Neuronal stem cell (in vitro differentiated cells): ENCODE measurements at regions not wholly inside any gene's neighbourhood (a gene's known extent, or its start where the extent isn't known, plus 50 kb on each side); places are given as distances from the start of the nearest gene placed in this dataset.

Experiments
- DNase-seq: peaks from one replicate; pipeline ENCODE4 v3.0.0-alpha.2; 2013; ENCODE audit warnings: low spot score
- H2AFZ ChIP-seq: one replicate; pipeline ENCODE4 v1.6.1; 2013; ENCODE audit warnings: mild to moderate bottlenecking, low read length, inconsistent platforms
- H2AK5ac ChIP-seq: 2 replicates; pipeline ENCODE4 v1.6.1; 2013; ENCODE audit warnings: low read depth, mild to moderate bottlenecking, inconsistent platforms, low read length, moderate library complexity, mixed read lengths
- H2BK120ac ChIP-seq: 2 replicates; pipeline ENCODE4 v1.6.1; 2013; ENCODE audit warnings: low read depth, mild to moderate bottlenecking, inconsistent platforms, low read length, moderate library complexity, mixed read lengths
- H2BK12ac ChIP-seq: one replicate; pipeline ENCODE4 v1.6.1; 2013; ENCODE audit warnings: low read length, inconsistent platforms
- H2BK15ac ChIP-seq: 2 replicates; pipeline ENCODE4 v1.6.1; 2013; ENCODE audit warnings: mild to moderate bottlenecking, low read length, inconsistent platforms, mixed read lengths
- H2BK5ac ChIP-seq: one replicate; pipeline ENCODE4 v1.6.1; 2013; ENCODE audit warnings: inconsistent platforms, mild to moderate bottlenecking, low read length, moderate library complexity
- H3K14ac ChIP-seq: one replicate; pipeline ENCODE4 v1.6.1; 2013; ENCODE audit warnings: low read length, inconsistent platforms
- H3K18ac ChIP-seq: 2 replicates; pipeline ENCODE4 v1.6.1; 2013; ENCODE audit warnings: low read length, inconsistent platforms
- H3K23ac ChIP-seq: 2 replicates; pipeline ENCODE4 v1.6.1; 2013; ENCODE audit warnings: low read depth, mild to moderate bottlenecking, mixed read lengths, low read length, inconsistent platforms; ENCODE audit not compliant: poor library complexity
- H3K27ac ChIP-seq: replicated peaks from 3 replicates; pipeline ENCODE4 v1.5.1; 2013; ENCODE audit warnings: low read length, inconsistent platforms
- H3K27me3 ChIP-seq, 3 experiments: 2 replicates each; pipeline ENCODE4 v1.6.1; 2013; ENCODE audit warnings: low read length in 3 of 3, mild to moderate bottlenecking in 2 of 3, inconsistent platforms in 1 of 3, low read depth in 1 of 3, mixed read lengths in 1 of 3, moderate library complexity in 1 of 3; ENCODE audit not compliant: control insufficient read depth in 3 of 3, insufficient read depth in 3 of 3
- H3K36me3 ChIP-seq, 2 donors: replicated peaks in 1 of 2; 2 replicates each; pipeline ENCODE4 v1.6.1; 2013; ENCODE audit warnings: low read length in 2 of 2; ENCODE audit not compliant: control insufficient read depth in 2 of 2, insufficient read depth in 2 of 2
- H3K4ac ChIP-seq: 2 replicates; pipeline ENCODE4 v1.6.1; 2013; ENCODE audit warnings: inconsistent platforms, mild to moderate bottlenecking, low read length, moderate library complexity
- H3K4me1 ChIP-seq, 2 donors: 1 replicate in 1 of 2; 2 replicates in 1 of 2; pipeline ENCODE4 v1.6.1; 2013; ENCODE audit warnings: low read length in 2 of 2, low read depth in 1 of 2; ENCODE audit not compliant: control insufficient read depth in 2 of 2, insufficient read depth in 1 of 2
- H3K4me2 ChIP-seq: one replicate; pipeline ENCODE4 v1.6.1; 2013; ENCODE audit warnings: mild to moderate bottlenecking, low read length, inconsistent platforms; ENCODE audit not compliant: insufficient read depth, poor library complexity, severe bottlenecking
- H3K4me3 ChIP-seq, 2 donors: 2 replicates each; pipeline ENCODE4 v1.5.1; 2013; ENCODE audit warnings: low read length in 2 of 2, mild to moderate bottlenecking in 2 of 2, inconsistent platforms in 1 of 2, moderate library complexity in 1 of 2
- H3K79me1 ChIP-seq: one replicate; pipeline ENCODE4 v1.6.1; 2013; ENCODE audit warnings: low read depth, mild to moderate bottlenecking, inconsistent platforms, low read length, moderate library complexity
- H3K9ac ChIP-seq: one replicate; pipeline ENCODE4 v1.6.1; 2013; ENCODE audit warnings: mild to moderate bottlenecking, low read depth, low read length, inconsistent platforms; ENCODE audit not compliant: poor library complexity
- H3K9me3 ChIP-seq, 2 donors: replicated peaks in 1 of 2; 2 replicates each; pipeline versions ENCODE3 to v1.6.1; 2013; ENCODE audit warnings: low read length in 2 of 2, mild to moderate bottlenecking in 2 of 2, inconsistent platforms in 1 of 2, low read depth in 1 of 2, mixed read lengths in 1 of 2, moderate library complexity in 1 of 2; ENCODE audit not compliant: control insufficient read depth in 2 of 2, insufficient read depth in 1 of 2
- H4K8ac ChIP-seq: one replicate; pipeline ENCODE4 v1.6.1; 2013; ENCODE audit warnings: low read depth, mild to moderate bottlenecking, inconsistent platforms, low read length, moderate library complexity
- H4K91ac ChIP-seq: one replicate; pipeline ENCODE4 v1.6.1; 2013; ENCODE audit warnings: low read length, low read depth, mild to moderate bottlenecking, inconsistent platforms; ENCODE audit not compliant: poor library complexity
- WGBS, 2 donors: extraction: QIAGEN DNeasy Blood & Tissue Kit; methylation state at CpG; one replicate each; pipeline ENCODE4 v1.1.7; 2013; ENCODE audit warnings: missing lambda C conversion rate in 2 of 2, mixed read lengths in 1 of 2; ENCODE audit not compliant: insufficient read length in 2 of 2, insufficient replicate concordance in 1 of 2; ENCODE audit errors: extremely low coverage in 2 of 2; 5-methylcytosine and 5-hydroxymethylcytosine counted together

DNA sequence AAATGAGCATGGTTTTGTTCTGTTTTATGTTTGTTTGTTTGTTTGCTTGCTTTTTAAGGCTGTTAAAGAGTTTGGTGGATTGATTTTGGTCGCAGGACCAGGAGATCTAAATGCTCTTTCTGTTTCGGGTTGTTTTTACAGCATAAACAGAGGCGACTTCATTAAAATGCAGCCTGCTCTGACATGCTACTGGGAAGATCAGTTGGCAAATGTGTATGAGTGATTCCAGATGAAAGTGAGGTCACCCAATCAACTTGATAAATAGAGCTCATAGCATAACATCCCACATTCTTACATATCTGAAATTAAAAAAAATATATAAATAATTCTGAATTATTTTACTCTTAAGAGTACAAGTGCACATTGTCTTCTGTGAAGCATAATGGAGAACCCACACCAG, 947.7 kb downstream of the GALC start:
- Histone ChIP-seq H2BK5ac (no peak overlapping the region), H3K4me2 (no peak overlapping the region), H2BK12ac (no peak overlapping the region), H3K27ac (no peak overlapping the region), H3K9ac (no peak overlapping the region), H2AFZ (no peak overlapping the region), H4K91ac (no peak overlapping the region), H3K4ac (no peak overlapping the region), H3K27me3 (no peaks in the 10 kb centered on the region), H3K4me1 (no peaks in the 10 kb centered on the region), H3K14ac (no peak overlapping the region), H3K36me3 (no peaks in the 10 kb centered on the region), H2BK120ac (no peak overlapping the region), H4K8ac (no peak overlapping the region), H3K4me3 (no peak overlapping the region), H2AK5ac (no peak overlapping the region), H3K23ac (no peak overlapping the region), H3K9me3 (no peaks in the 10 kb centered on the region), H3K18ac (no peak overlapping the region), H3K79me1 (no peaks in the 10 kb centered on the region), H2BK15ac (no peak overlapping the region)
- DNase-seq, result no peak
- no CpG with 5 or more reads among the region's 3 CpGs for WGBS, 2 donors

DNA sequence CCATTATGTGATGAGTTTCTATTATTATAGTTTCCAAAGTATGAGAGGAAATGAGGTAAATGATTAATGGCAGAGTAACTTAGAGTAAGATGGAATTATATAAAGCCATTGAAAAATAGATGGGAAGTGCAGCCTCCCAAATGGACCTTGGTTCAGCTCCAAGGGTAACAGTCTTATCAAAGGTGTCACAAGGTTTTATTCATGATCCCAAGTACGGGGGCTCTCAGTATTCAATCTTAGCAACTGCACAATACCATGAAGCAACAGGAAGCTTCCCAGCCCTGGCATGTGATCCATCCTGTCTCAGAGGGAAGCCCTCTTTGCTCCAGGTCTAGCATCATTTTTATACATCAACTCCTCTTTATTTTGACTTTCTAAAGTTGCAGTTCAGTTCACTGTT, 948.2 kb downstream of the GALC start:
- no peaks in the 10 kb centered on the region for H3K79me1 ChIP-seq
- no peaks in the 10 kb centered on the region for H3K9me3 ChIP-seq
- no peak overlapping the region for H2BK15ac ChIP-seq
- no peak overlapping the region for H3K4me2 ChIP-seq
- H3K36me3 ChIP-seq, result no peaks in the 10 kb centered on the region
- WGBS, 2 donors, result no CpG with 5 or more reads among the region's 1 CpG
- no peak for DNase-seq
- no peak overlapping the region for H4K8ac ChIP-seq
- H2AK5ac ChIP-seq, result no peak overlapping the region
- no peak overlapping the region for H2AFZ ChIP-seq
- H3K27me3 ChIP-seq, result no peaks in the 10 kb centered on the region
- no peak overlapping the region for H4K91ac ChIP-seq
- H3K14ac ChIP-seq, result no peak overlapping the region
- no peak overlapping the region for H2BK12ac ChIP-seq
- H3K23ac ChIP-seq, result no peak overlapping the region
- H3K9ac ChIP-seq, result no peak overlapping the region
- H3K4ac ChIP-seq, result no peak overlapping the region
- no peaks in the 10 kb centered on the region for H3K4me1 ChIP-seq
- H3K4me3 ChIP-seq, result no peak overlapping the region
- H2BK5ac ChIP-seq, result no peak overlapping the region
- H3K18ac ChIP-seq, result no peak overlapping the region
- H3K27ac ChIP-seq, result no peak overlapping the region
- no peak overlapping the region for H2BK120ac ChIP-seq

DNA sequence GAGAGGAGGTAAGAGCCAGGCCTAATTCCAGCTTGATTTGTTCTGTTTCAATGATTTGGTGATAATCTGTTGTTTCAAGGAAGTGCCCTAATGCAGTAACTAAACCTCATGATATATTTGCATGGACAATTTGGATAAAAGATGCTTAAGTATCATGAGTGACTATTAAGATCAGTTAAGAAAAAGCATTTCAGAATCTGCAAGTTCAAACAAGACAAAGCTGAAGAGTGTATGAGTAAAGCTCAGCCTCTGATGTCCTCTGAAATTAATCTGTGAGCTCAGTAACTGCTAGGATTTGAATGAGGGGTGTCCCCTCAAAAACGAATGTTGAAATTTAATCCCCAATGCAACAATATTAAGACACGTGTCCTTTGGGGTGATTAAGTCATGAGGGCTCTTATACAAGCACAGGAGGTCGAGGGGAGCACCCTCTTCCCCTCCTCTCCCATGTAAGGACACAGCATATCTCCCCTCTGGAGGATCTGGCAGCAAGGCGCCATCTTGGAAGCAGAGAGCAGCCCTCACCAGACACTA, 949.2 kb downstream of the GALC start:
- Histone ChIP-seq H3K4ac (no peak overlapping the region), H2BK120ac (no peak overlapping the region), H3K4me3 (no peak overlapping the region), H2BK12ac (no peak overlapping the region), H2BK5ac (no peak overlapping the region), H3K36me3 (no peaks in the 10 kb centered on the region), H2AK5ac (no peak overlapping the region), H3K9ac (no peak overlapping the region), H3K27me3 (no peaks in the 10 kb centered on the region), H3K27ac (no peak overlapping the region), H4K91ac (no peak overlapping the region), H3K4me1 (no peaks in the 10 kb centered on the region), H2BK15ac (no peak overlapping the region), H3K4me2 (no peak overlapping the region), H3K14ac (no peak overlapping the region), H3K79me1 (no peaks in the 10 kb centered on the region), H3K9me3 (no peaks in the 10 kb centered on the region), H2AFZ (no peak overlapping the region), H4K8ac (no peak overlapping the region), H3K18ac (no peak overlapping the region), H3K23ac (no peak overlapping the region)
- no peak for DNase-seq
- WGBS, 2 donors, result no CpG with 5 or more reads among the region's 4 CpGs

DNA sequence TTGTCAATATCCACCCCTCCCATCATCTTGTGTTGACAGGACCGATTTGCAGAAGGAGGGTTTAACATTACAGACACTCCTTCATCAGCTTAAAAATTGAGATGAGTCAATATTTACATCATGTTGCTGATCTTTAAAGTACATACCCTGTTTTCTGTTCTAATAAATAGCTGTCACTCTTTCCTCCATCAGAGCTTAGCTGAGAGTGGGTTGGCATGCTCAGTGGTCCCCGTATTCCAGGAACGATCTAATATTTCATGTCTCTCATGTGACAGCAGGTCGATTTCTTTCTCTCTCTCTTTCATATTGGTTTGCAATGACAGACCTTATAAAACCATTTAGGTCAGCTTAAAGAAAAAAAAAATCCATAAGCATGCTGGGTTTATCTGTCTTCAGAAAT, 950.6 kb downstream of the GALC start:
- H3K14ac ChIP-seq, result no peak overlapping the region
- no peak overlapping the region for H3K9ac ChIP-seq
- H2BK5ac ChIP-seq, result no peak overlapping the region
- H3K4me2 ChIP-seq, result no peak overlapping the region
- no peak overlapping the region for H2AK5ac ChIP-seq
- no peak overlapping the region for H2BK15ac ChIP-seq
- no peak overlapping the region for H3K23ac ChIP-seq
- H2AFZ ChIP-seq, result no peak overlapping the region
- no peaks in the 10 kb centered on the region for H3K79me1 ChIP-seq
- H3K4me3 ChIP-seq, result no peak overlapping the region
- DNase-seq, result no peak
- H3K4ac ChIP-seq, result no peak overlapping the region
- H3K18ac ChIP-seq, result no peak overlapping the region
- no peak overlapping the region for H4K8ac ChIP-seq
- H3K36me3 ChIP-seq, result no peaks in the 10 kb centered on the region
- no peak overlapping the region for H2BK12ac ChIP-seq
- WGBS, 2 donors, result no CpG with 5 or more reads among the region's 4 CpGs
- H3K9me3 ChIP-seq, result no peaks in the 10 kb centered on the region
- H3K4me1 ChIP-seq, result no peaks in the 10 kb centered on the region
- no peak overlapping the region for H3K27ac ChIP-seq
- H2BK120ac ChIP-seq, result no peak overlapping the region
- H3K27me3 ChIP-seq, result no peaks in the 10 kb centered on the region
- no peak overlapping the region for H4K91ac ChIP-seq
